ENCODE measurements at regions not wholly inside any gene's neighbourhood (a gene's known extent, or its start where the extent isn't known, plus 50 kb on each side); places are given as distances from the start of the nearest gene placed in this dataset.

DNA sequence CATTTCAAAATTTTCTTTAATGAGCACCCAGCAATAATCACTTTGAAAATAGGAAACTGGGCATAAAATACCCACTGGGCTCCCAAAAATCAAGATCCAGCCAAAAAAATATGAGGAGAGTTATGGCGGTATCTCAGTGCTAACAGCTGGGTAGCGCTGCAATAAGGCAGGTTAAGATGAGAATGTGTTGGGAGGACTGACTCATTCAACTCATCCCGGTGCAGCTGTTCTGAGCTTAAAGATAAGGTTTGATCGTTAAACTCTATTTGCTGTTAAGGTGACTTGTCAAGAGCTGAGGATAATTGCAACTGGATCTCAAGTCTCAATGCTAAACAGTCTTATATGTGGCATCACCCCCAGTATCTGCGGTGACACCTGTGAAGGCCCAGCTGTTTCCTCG is 507.7 kb downstream of the EPM2A start:
- Mint-ChIP-seq H3K4me1 (ENCODE audit: low read depth) (no peaks in the 10 kb centered on the region), H3K27me3 (no peaks in the 10 kb centered on the region), H3K4me3 (no peak overlapping the region), H3K9me3 (no peaks in the 10 kb centered on the region), H3K36me3 (ENCODE audit: low read depth) (no peaks in the 10 kb centered on the region), H3K27ac (no peak overlapping the region)
- no peak for DNase-seq
- CTCF ChIA-PET, result no interaction called here
- no peak for ATAC-seq
- TF ChIP-seq, protein P1, sequence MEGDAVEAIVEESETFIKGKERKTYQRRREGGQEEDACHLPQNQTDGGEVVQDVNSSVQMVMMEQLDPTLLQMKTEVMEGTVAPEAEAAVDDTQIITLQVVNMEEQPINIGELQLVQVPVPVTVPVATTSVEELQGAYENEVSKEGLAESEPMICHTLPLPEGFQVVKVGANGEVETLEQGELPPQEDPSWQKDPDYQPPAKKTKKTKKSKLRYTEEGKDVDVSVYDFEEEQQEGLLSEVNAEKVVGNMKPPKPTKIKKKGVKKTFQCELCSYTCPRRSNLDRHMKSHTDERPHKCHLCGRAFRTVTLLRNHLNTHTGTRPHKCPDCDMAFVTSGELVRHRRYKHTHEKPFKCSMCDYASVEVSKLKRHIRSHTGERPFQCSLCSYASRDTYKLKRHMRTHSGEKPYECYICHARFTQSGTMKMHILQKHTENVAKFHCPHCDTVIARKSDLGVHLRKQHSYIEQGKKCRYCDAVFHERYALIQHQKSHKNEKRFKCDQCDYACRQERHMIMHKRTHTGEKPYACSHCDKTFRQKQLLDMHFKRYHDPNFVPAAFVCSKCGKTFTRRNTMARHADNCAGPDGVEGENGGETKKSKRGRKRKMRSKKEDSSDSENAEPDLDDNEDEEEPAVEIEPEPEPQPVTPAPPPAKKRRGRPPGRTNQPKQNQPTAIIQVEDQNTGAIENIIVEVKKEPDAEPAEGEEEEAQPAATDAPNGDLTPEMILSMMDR (IDR thresholded peaks at IDR 0.05), result no peak
- intact Hi-C loops (cut with micrococcal nuclease), result no loop called here
- POLR2A ChIA-PET, result no interaction called here

DNA sequence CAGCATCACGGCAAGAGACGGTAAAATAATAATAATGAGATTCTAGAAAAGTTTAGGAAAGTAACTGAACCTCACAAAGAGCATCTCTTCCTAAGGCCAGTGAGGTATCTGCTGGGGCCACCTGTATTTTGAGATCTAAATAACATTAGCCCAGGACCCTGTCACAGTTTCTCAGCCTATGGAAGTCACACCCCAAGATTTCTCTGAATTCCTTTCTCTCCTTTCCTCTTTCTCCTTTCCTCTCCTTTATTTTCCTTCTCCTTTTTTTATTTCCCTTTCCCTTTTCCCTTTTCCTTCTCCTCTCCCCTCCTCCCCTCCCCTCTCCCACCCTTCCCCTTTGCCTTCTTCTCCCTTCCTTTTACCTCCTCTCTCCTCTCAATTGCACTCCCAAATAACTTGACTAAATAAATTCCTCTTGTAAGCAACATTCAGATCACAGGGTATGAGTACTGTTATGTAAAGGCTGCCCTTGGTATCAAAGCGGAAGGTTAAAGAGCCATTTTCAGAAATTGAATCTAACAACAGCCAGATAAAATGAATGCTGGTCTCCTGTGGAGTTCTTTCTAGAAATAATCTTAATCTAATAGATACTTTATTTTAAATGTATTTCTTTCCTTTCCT is 506.2 kb downstream of the EPM2A start:
- peaks cover 1% of the 10 kb centered on the region for H3K27me3 Mint-ChIP-seq
- no peaks in the 10 kb centered on the region for H3K9me3 Mint-ChIP-seq
- ChIA-PET POLR2A (no interaction called here), CTCF (no interaction called here)
- ATAC-seq (no peak), DNase-seq (no peak)
- TF ChIP-seq, protein P1 (IDR thresholded peaks at IDR 0.05), result no peak
- no peaks in the 10 kb centered on the region for H3K4me1 Mint-ChIP-seq (ENCODE audit: low read depth)
- no peak overlapping the region for H3K27ac Mint-ChIP-seq
- no peaks in the 10 kb centered on the region for H3K36me3 Mint-ChIP-seq (ENCODE audit: low read depth)
- intact Hi-C loops (cut with micrococcal nuclease), result no loop called here
- H3K4me3 Mint-ChIP-seq, result no peak overlapping the region

DNA sequence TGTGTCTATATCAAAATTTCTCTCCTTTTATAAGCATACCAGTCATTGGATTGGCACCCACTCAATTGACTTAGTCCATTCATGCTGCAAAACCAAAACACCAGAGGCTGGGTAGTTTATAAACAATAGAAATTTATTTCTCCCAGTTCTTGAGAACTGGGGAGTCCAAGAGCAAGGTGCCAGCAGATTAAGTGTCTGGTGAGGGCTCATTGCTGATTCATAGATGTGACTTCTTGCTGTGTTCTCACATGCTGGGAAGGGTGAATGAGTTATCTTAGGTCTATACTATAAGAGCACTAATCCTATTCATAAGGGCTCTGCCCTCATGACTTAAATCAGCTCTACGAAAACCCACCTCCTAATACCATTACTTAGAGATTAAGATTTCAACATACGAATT is 501.4 kb downstream of the EPM2A start:
- TF ChIP-seq, protein P1 (IDR thresholded peaks at IDR 0.05), result no peak
- intact Hi-C loops (cut with micrococcal nuclease), result no loop called here
- no peaks in the 10 kb centered on the region for H3K4me1 Mint-ChIP-seq (ENCODE audit: low read depth)
- no peaks in the 10 kb centered on the region for H3K36me3 Mint-ChIP-seq (ENCODE audit: low read depth)
- DNase-seq (no peak), ATAC-seq (no peak)
- ChIA-PET POLR2A (no interaction called here), CTCF (no interaction called here)
- peaks cover 3% of the 10 kb centered on the region for H3K27me3 Mint-ChIP-seq
- H3K27ac Mint-ChIP-seq, result no peak overlapping the region
- no peak overlapping the region for H3K4me3 Mint-ChIP-seq
- H3K9me3 Mint-ChIP-seq, result no peaks in the 10 kb centered on the region

DNA sequence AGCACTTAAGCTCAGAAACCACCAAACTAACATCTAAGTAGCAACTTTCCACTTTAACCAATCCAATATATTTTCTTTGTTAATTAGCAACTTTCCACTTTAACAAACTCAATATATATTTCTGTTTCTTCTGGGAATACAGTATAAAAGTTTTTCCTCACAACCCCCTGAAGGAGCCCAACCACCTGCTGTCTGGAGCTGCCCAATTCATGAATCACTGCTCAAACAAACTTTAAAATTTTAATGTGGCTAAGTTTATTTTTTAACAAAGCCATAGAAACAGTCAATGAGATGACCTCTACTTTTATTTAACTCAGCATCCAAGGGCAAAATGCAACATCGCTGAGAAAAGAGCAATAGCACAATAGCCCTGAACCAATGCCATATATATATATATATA is 500.1 kb downstream of the EPM2A start:
- no peak overlapping the region for H3K4me3 Mint-ChIP-seq
- POLR2A ChIA-PET, result no interaction called here
- intact Hi-C loops (cut with micrococcal nuclease), result no loop called here
- H3K4me1 Mint-ChIP-seq (ENCODE audit: low read depth), result no peaks in the 10 kb centered on the region
- H3K9me3 Mint-ChIP-seq, result no peaks in the 10 kb centered on the region
- no peaks in the 10 kb centered on the region for H3K36me3 Mint-ChIP-seq (ENCODE audit: low read depth)
- TF ChIP-seq, protein P1 (IDR thresholded peaks at IDR 0.05), result no peak
- no peak overlapping the region for H3K27ac Mint-ChIP-seq
- DNase-seq (no peak), ATAC-seq (no peak)
- CTCF ChIA-PET, result no interaction called here
- H3K27me3 Mint-ChIP-seq, result peaks cover 3% of the 10 kb centered on the region

DNA sequence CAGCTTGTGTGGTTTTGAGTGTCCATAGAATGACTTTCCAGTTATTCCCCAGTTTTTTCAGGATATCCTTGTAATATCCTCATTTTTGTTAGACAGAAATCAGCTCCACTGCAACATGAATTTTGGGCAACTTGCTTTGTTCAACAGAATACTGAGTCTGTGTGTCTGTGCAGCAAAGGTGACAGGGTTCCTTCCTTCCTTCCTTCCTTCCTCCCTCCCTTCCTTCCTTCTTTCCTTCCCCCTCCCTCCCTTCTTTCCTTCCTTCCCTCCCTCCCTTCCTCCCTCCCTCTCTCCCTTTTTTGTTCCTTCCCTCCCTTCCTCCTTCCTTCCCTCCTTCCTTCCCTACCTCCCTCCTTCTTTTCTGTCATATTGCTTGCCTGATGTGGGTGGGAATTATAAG is 496.5 kb downstream of the EPM2A start:
- ChIA-PET CTCF (no interaction called here), POLR2A (no interaction called here)
- Mint-ChIP-seq H3K9me3 (no peaks in the 10 kb centered on the region), H3K36me3 (ENCODE audit: low read depth) (no peaks in the 10 kb centered on the region), H3K4me3 (no peak overlapping the region), H3K4me1 (ENCODE audit: low read depth) (no peaks in the 10 kb centered on the region), H3K27ac (no peak overlapping the region), H3K27me3 (peaks cover 6% of the 10 kb centered on the region)
- DNase-seq, result no peak
- intact Hi-C loops (cut with micrococcal nuclease), result no loop called here
- TF ChIP-seq, protein P1 (IDR thresholded peaks at IDR 0.05), result no peak
- ATAC-seq, result no peak
